GM23338 (cell line): ENCODE measurements at regions not wholly inside any gene's neighbourhood (a gene's known extent, or its start where the extent isn't known, plus 50 kb on each side); places are given as distances from the start of the nearest gene placed in this dataset.

Experiments
- ATAC-seq: fragments of 200-7000 bp; cut with Tn5 transposase; 3 replicates; pipeline ENCODE4 v1.9.1; 2020
- DNase-seq: peaks from one replicate; pipeline ENCODE4 v3.0.0-alpha.2; 2015; ENCODE audit warnings: low spot score
- H2AFZ ChIP-seq: fragments of 200-600 bp; sonication (generic); 2 replicates; pipeline ENCODE4 v1.8.0; 2016; ENCODE audit warnings: antibody characterized with exemption, mild to moderate bottlenecking, moderate library complexity
- H3F3A ChIP-seq: fragments of 200-600 bp; sonication (generic); replicated peaks from 2 replicates; pipeline ENCODE4 v1.8.0; 2017; ENCODE audit warnings: antibody characterized with exemption, mixed run types, low read depth
- H3K27ac ChIP-seq: fragments of 200-600 bp; sonication (generic); 2 replicates; pipeline ENCODE4 v1.6.1; 2016; ENCODE audit warnings: low read depth
- H3K27me3 ChIP-seq: fragments of 200-600 bp; sonication (generic); 2 replicates; pipeline ENCODE4 v1.8.0; 2016; ENCODE audit warnings: mild to moderate bottlenecking, mixed run types, moderate library complexity; ENCODE audit not compliant: insufficient read depth
- H3K36me3 ChIP-seq: fragments of 200-600 bp; sonication (generic); 2 replicates; pipeline ENCODE4 v1.8.0; 2016; ENCODE audit warnings: mild to moderate bottlenecking; ENCODE audit not compliant: insufficient read depth
- H3K4me1 ChIP-seq: fragments of 200-600 bp; sonication (generic); 2 replicates; pipeline ENCODE4 v1.8.0; 2016; ENCODE audit warnings: mild to moderate bottlenecking, moderate library complexity; ENCODE audit not compliant: insufficient read depth
- H3K4me2 ChIP-seq: fragments of 200-600 bp; sonication (generic); 2 replicates; pipeline ENCODE4 v1.7.1; 2017; ENCODE audit warnings: mixed run types
- H3K4me3 ChIP-seq: fragments of 200-600 bp; sonication (generic); 2 replicates; pipeline ENCODE4 v1.6.1; 2016; ENCODE audit warnings: mixed run types
- H3K79me2 ChIP-seq: fragments of 200-600 bp; sonication (generic); replicated peaks from 2 replicates; pipeline ENCODE4 v1.8.0; 2017; ENCODE audit warnings: mild to moderate bottlenecking; ENCODE audit not compliant: insufficient read depth
- H3K9me2 ChIP-seq: fragments of 200-600 bp; sonication (generic); 2 replicates; pipeline ENCODE4 v1.8.0; 2017; ENCODE audit not compliant: insufficient read depth
- H4K20me1 ChIP-seq: fragments of 200-600 bp; sonication (generic); replicated peaks from 2 replicates; pipeline ENCODE4 v1.8.0; 2017; ENCODE audit warnings: mild to moderate bottlenecking; ENCODE audit not compliant: insufficient read depth
- H3K27ac Mint-ChIP-seq: 2 replicates; pipeline ENCODE4 v1.8.0; 2020; ENCODE audit warnings: inconsistent platforms, mild to moderate bottlenecking, moderate library complexity, mixed read lengths
- H3K27me3 Mint-ChIP-seq: 3 replicates; pipeline ENCODE4 v1.8.0; 2022; ENCODE audit warnings: low read depth, mild to moderate bottlenecking, moderate library complexity, mixed read lengths, inconsistent platforms; ENCODE audit not compliant: insufficient read depth, poor library complexity
- H3K36me3 Mint-ChIP-seq: 3 replicates; pipeline ENCODE4 v1.8.0; 2021; ENCODE audit warnings: low read depth, mild to moderate bottlenecking, inconsistent platforms, moderate library complexity, mixed read lengths
- H3K4me1 Mint-ChIP-seq: 3 replicates; pipeline ENCODE4 v1.8.0; 2020; ENCODE audit warnings: mild to moderate bottlenecking, inconsistent platforms, mixed read lengths
- H3K4me3 Mint-ChIP-seq: 3 replicates; pipeline ENCODE4 v1.8.0; 2021; ENCODE audit warnings: moderate library complexity, mild to moderate bottlenecking, inconsistent platforms, mixed read lengths
- H3K9me3 Mint-ChIP-seq: 3 replicates; pipeline ENCODE4 v1.8.0; 2020; ENCODE audit warnings: moderate library complexity, mild to moderate bottlenecking, inconsistent platforms, mixed read lengths
- ETS1 ChIP-seq: IDR thresholded peaks from 2 replicates; pipeline ENCODE4 v1.6.1; 2016; ENCODE audit warnings: antibody characterized with exemption
- EZH2 ChIP-seq: fragments of 200-600 bp; sonication (generic); IDR thresholded peaks from one replicate; pipeline ENCODE4 v1.8.0; 2017; ENCODE audit warnings: antibody characterized with exemption, mild to moderate bottlenecking, low read depth; ENCODE audit not compliant: unreplicated experiment
- EZH2phosphoT487 ChIP-seq: fragments of 200-600 bp; sonication (generic); IDR thresholded peaks from one replicate; pipeline ENCODE4 v1.8.1; 2018; ENCODE audit warnings: antibody characterized with exemption; ENCODE audit not compliant: unreplicated experiment
- NANOG ChIP-seq: IDR thresholded peaks from 2 replicates; pipeline ENCODE4 v1.6.1; 2016; ENCODE audit warnings: antibody characterized with exemption, borderline replicate concordance
- REST ChIP-seq: IDR thresholded peaks from one replicate; pipeline ENCODE4 v1.6.1; 2018; ENCODE audit warnings: antibody characterized with exemption; ENCODE audit not compliant: unreplicated experiment
- ZNF462 ChIP-seq: fragments of 250-450 bp; sonication (Bioruptor Pico); IDR thresholded peaks from 2 replicates; pipeline ENCODE4 v1.5.0; 2020; ENCODE audit warnings: mild to moderate bottlenecking, moderate library complexity

- TF ChIP-seq REST (no peak), ZNF462 (no peak), EZH2 (no peak)
Measured at GRCh38 chr1:95396557-95396956, 162.5 kb downstream of the RWDD3 start (continued).

- Histone ChIP-seq H3K36me3 (peaks cover 9% of the 10 kb centered on the region; the same call in 1 of the 2 replicates), H3F3A (no peaks in the 10 kb centered on the region), H2AFZ (no peak overlapping the region), H3K4me1 (peaks cover 21% of the 10 kb centered on the region), H3K79me2 (no peaks in the 10 kb centered on the region), H3K27ac (no peak overlapping the region), H3K4me2 (no peak overlapping the region), H4K20me1 (no peaks in the 10 kb centered on the region), H3K4me3 (no peak overlapping the region), H3K9me2 (peaks cover 25% of the 10 kb centered on the region), H3K27me3 (no peaks in the 10 kb centered on the region)
- ATAC-seq, result no peak
- DNase-seq, result no peak
- Mint-ChIP-seq H3K4me1 (peaks cover 22% of the 10 kb centered on the region), H3K4me3 (no peak overlapping the region), H3K9me3 (peaks cover 32% of the 10 kb centered on the region), H3K36me3 (peaks cover 31% of the 10 kb centered on the region), H3K27ac (no peak overlapping the region), H3K27me3 (peaks cover 1% of the 10 kb centered on the region)
- TF ChIP-seq ETS1 (no peak), EZH2 (no peak), EZH2phosphoT487 (no peak), NANOG (no peak)
Measured at GRCh38 chr1:95402780-95403179, 168.8 kb downstream of the RWDD3 start.
